Gastrocnemius medialis (tissue), 4 donors: ENCODE measurements at regions not wholly inside any gene's neighbourhood (a gene's known extent, or its start where the extent isn't known, plus 50 kb on each side); places are given as distances from the start of the nearest gene placed in this dataset.

ENCODE experiments used
- ATAC-seq, 2 donors: fragments of 150-250 bp; one replicate each; pipeline ENCODE4 v1.9.1; 2016
- DNase-seq, 2 donors: peaks; one replicate each; pipeline ENCODE4 v3.0.0-alpha.2; 2019
- H3K27ac ChIP-seq, 4 donors: fragments of 200-600 bp; sonication (generic); 1 replicate in 1 of 4; 2 replicates in 3 of 4; pipeline ENCODE4 v1.5.1; 2016 to 2018; ENCODE audit warnings: mild to moderate bottlenecking in 2 of 4, moderate library complexity in 1 of 4
- H3K27me3 ChIP-seq, 3 donors: fragments of 200-600 bp; sonication (generic) in 2 of 3; 1 replicate in 1 of 3; 2 replicates in 2 of 3; pipeline versions ENCODE4 v1.5.1 to v1.6.0; 2016 to 2019; ENCODE audit warnings: mild to moderate bottlenecking in 1 of 3, moderate library complexity in 1 of 3
- H3K36me3 ChIP-seq, 2 donors: fragments of 200-600 bp; sonication (generic) in 1 of 2; one replicate each; pipeline ENCODE4 v1.5.1; 2017 to 2018
- H3K4me1 ChIP-seq, 2 donors: fragments of 200-600 bp; sonication (generic) in 1 of 2; one replicate each; pipeline ENCODE4 v1.5.1; 2016 to 2017; ENCODE audit warnings: mild to moderate bottlenecking in 2 of 2
- H3K4me3 ChIP-seq, 4 donors: fragments of 200-600 bp; sonication (generic) in 3 of 4; 1 replicate in 1 of 4; 2 replicates in 3 of 4; pipeline ENCODE4 v1.5.1; 2016 to 2019; ENCODE audit warnings: mild to moderate bottlenecking in 2 of 4
- H3K9me3 ChIP-seq, 3 donors: fragments of 200-600 bp; sonication (generic) in 2 of 3; 1 replicate in 1 of 3; 2 replicates in 2 of 3; pipeline ENCODE4 v1.5.1; 2016 to 2019
- POLR2A ChIP-seq, 2 donors: fragments of 450-650 bp; IDR thresholded peaks; one replicate each; pipeline ENCODE4 v1.6.1; 2017; ENCODE audit warnings: antibody characterized with exemption in 2 of 2, mild to moderate bottlenecking in 2 of 2, moderate library complexity in 2 of 2
- in situ Hi-C, 4 donors: fragments of 200-750 bp; cut with MboI; loops; one replicate each; pipeline versions ENCODE4 v1.15.0 to v1.8.0; 2017; ENCODE audit warnings: low sequenced_read_pairs in 4 of 4
- intact Hi-C: fragments of 100-400 bp; cut with DNase I; formaldehyde crosslinking; loops from one replicate; pipeline ENCODE4 v1.15.1; 2023; ENCODE audit warnings: low total_unique reads
- TF ChIP-seq, protein P1 (sequence below), 5 experiments: fragments of 450-650 bp in 3 of 5; fragments of 200-600 bp in 2 of 5; sonication (generic) in 2 of 5; IDR thresholded peaks in 4 of 5; conservative IDR thresholded peaks in 1 of 5; 1 replicate in 4 of 5; 2 replicates in 1 of 5; pipeline ENCODE4 v1.5.1; 2016 to 2019; ENCODE audit warnings: antibody characterized with exemption in 5 of 5, mild to moderate bottlenecking in 3 of 5, moderate library complexity in 3 of 5

DNA sequence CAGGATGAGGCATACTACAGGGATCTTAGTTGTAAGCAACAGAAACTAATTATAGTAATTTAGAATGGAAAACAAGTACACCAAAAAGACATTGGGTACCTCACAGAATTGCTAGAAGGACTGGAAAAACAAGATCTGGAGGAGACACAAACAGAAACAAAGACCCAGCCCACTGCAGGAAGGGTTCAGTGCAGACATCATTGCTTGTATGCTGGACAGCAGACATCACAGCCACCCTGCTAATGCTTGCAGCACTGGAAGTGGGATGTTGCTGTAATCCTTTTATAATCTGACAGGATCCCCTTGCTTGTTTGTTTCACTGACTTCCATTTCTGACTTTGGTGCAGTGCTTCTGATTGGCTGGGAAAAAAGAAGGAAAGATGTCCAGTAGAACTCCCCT, 111.4 kb upstream of the ZNF678 start:
- TF ChIP-seq, protein P1, sequence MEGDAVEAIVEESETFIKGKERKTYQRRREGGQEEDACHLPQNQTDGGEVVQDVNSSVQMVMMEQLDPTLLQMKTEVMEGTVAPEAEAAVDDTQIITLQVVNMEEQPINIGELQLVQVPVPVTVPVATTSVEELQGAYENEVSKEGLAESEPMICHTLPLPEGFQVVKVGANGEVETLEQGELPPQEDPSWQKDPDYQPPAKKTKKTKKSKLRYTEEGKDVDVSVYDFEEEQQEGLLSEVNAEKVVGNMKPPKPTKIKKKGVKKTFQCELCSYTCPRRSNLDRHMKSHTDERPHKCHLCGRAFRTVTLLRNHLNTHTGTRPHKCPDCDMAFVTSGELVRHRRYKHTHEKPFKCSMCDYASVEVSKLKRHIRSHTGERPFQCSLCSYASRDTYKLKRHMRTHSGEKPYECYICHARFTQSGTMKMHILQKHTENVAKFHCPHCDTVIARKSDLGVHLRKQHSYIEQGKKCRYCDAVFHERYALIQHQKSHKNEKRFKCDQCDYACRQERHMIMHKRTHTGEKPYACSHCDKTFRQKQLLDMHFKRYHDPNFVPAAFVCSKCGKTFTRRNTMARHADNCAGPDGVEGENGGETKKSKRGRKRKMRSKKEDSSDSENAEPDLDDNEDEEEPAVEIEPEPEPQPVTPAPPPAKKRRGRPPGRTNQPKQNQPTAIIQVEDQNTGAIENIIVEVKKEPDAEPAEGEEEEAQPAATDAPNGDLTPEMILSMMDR (IDR thresholded peaks at IDR 0.05 in 4 of 5, conservative IDR thresholded peaks at IDR 0.05 in 1 of 5), result no peak
- TF ChIP-seq POLR2A (IDR thresholded peaks at IDR 0.05), result no peak
- peaks cover 0 to 8% (median 5%) of the 10 kb centered on the region in 3 donors for H3K27me3 ChIP-seq
- ATAC-seq, result no peak

DNA sequence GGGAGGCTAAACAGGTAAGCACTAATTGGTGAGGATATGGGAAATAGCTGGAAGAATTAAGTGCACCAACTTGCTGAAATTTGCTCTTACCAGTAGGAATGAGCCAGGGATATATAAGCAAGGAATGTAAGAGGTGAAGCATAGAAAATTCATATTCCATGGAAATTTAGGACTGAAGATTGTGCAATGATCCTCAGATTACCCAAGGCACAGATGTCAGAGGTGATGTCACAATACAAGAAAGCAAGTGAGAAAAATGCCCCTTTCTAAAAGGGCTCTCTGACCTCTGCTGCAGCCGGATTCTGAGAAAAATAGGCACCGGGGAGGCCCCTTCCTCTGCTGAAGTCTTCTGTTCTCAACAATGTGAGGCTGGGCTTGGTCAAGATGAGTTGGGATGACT, 112.3 kb upstream of the ZNF678 start:
- DNase-seq, result no peak
- TF ChIP-seq, protein P1 (IDR thresholded peaks at IDR 0.05 in 4 of 5, conservative IDR thresholded peaks at IDR 0.05 in 1 of 5), result no peak
- no peak for TF ChIP-seq POLR2A (IDR thresholded peaks at IDR 0.05)
- Histone ChIP-seq H3K4me3 (no peak overlapping the region), H3K9me3 (no peaks in the 10 kb centered on the region), H3K27ac (no peak overlapping the region), H3K36me3 (no peaks in the 10 kb centered on the region), H3K4me1 (peaks cover 3 to 4% of the 10 kb centered on the region in 2 donors), H3K27me3 (peaks cover 0 to 8% (median 5%) of the 10 kb centered on the region in 3 donors)
- in situ Hi-C loops (no loop called here), intact Hi-C loops (no loop called here)
- ATAC-seq, result peak in 1 of 2 donors; percentile 32

More for the DNA sequence above, 111.4 kb upstream of the ZNF678 start:
- intact Hi-C loops (no loop called here), in situ Hi-C loops (no loop called here)
- no peak overlapping the region for H3K4me3 ChIP-seq
- no peak for DNase-seq
- peaks cover 3 to 4% of the 10 kb centered on the region in 2 donors for H3K4me1 ChIP-seq
- H3K27ac ChIP-seq, result no peak overlapping the region
- H3K9me3 ChIP-seq, result no peaks in the 10 kb centered on the region
- H3K36me3 ChIP-seq, result no peaks in the 10 kb centered on the region

- Histone ChIP-seq H3K4me3 (no peak overlapping the region), H3K36me3 (no peaks in the 10 kb centered on the region), H3K4me1 (peaks cover 3 to 4% of the 10 kb centered on the region in 2 donors), H3K27me3 (peaks cover 0 to 8% (median 5%) of the 10 kb centered on the region in 3 donors), H3K27ac (no peak overlapping the region), H3K9me3 (no peaks in the 10 kb centered on the region)
- ATAC-seq, result peak in 1 of 2 donors; percentile 64
- in situ Hi-C loops (no loop called here), intact Hi-C loops (no loop called here)
- no peak for TF ChIP-seq POLR2A (IDR thresholded peaks at IDR 0.05)
- TF ChIP-seq, protein P1 (IDR thresholded peaks at IDR 0.05 in 4 of 5, conservative IDR thresholded peaks at IDR 0.05 in 1 of 5), result no peak
- DNase-seq, result no peak
Observed at GRCh38 chr1:227450489-227450888, 112.9 kb upstream of the ZNF678 start.

- intact Hi-C loops (no loop called here), in situ Hi-C loops (loop anchor here (25.0 kb wide), 5 partner anchors 213 to 838 kb away; no protein-coding TSS in a partner anchor)
- TF ChIP-seq, protein P1 (IDR thresholded peaks at IDR 0.05 in 4 of 5, conservative IDR thresholded peaks at IDR 0.05 in 1 of 5), result no peak
- TF ChIP-seq POLR2A (IDR thresholded peaks at IDR 0.05), result no peak
- no peaks in the 10 kb centered on the region for H3K36me3 ChIP-seq
- no peak for DNase-seq
- no peak overlapping the region for H3K4me3 ChIP-seq
- no peaks in the 10 kb centered on the region for H3K9me3 ChIP-seq
- H3K27me3 ChIP-seq, result peaks cover 0 to 8% (median 5%) of the 10 kb centered on the region in 3 donors
- peaks cover 3 to 4% of the 10 kb centered on the region in 2 donors for H3K4me1 ChIP-seq
- no peak overlapping the region for H3K27ac ChIP-seq
- no peak for ATAC-seq
Observed at GRCh38 chr1:227449741-227450441, 113.5 kb upstream of the ZNF678 start.
